ENCODE measurements at regions not wholly inside any gene's neighbourhood (a gene's known extent, or its start where the extent isn't known, plus 50 kb on each side); places are given as distances from the start of the nearest gene placed in this dataset.
A peak's percentile ranks its signal among the peaks of the same experiment; 100 is the strongest.

DNA sequence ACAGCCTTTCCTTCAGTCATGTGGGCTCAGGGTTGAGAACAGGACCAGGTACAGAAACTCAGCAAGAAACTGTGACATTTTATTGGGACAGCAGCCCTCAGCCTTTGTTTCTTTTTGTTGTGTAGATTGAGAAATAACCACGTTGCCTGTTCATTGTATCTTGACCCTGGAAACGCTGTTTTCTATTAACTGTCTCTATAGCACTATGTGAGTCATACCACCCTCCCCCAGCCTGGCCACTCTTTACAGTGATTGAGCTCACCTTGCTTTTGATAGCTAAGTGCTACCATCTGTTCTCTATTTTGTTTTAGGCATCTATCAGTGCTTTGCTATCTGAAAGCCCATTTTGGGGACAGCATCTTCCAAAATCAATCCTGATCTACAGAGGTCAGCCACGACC is 127.9 kb downstream of the CD47 start:
- H3K4me3 ChIP-seq (ENCODE audit: low read depth, low read length), result no peak overlapping the region
- in situ Hi-C loops (cut with HindIII; ENCODE audit: low sequenced_read_pairs), result no loop called here
- peak; percentile 62 for DNase-seq (ENCODE audit: low read depth, low spot score)
- TF ChIP-seq, protein P1, sequence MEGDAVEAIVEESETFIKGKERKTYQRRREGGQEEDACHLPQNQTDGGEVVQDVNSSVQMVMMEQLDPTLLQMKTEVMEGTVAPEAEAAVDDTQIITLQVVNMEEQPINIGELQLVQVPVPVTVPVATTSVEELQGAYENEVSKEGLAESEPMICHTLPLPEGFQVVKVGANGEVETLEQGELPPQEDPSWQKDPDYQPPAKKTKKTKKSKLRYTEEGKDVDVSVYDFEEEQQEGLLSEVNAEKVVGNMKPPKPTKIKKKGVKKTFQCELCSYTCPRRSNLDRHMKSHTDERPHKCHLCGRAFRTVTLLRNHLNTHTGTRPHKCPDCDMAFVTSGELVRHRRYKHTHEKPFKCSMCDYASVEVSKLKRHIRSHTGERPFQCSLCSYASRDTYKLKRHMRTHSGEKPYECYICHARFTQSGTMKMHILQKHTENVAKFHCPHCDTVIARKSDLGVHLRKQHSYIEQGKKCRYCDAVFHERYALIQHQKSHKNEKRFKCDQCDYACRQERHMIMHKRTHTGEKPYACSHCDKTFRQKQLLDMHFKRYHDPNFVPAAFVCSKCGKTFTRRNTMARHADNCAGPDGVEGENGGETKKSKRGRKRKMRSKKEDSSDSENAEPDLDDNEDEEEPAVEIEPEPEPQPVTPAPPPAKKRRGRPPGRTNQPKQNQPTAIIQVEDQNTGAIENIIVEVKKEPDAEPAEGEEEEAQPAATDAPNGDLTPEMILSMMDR (IDR thresholded peaks at IDR 0.05; ENCODE audit: low read depth, low read length), result no peak

DNA sequence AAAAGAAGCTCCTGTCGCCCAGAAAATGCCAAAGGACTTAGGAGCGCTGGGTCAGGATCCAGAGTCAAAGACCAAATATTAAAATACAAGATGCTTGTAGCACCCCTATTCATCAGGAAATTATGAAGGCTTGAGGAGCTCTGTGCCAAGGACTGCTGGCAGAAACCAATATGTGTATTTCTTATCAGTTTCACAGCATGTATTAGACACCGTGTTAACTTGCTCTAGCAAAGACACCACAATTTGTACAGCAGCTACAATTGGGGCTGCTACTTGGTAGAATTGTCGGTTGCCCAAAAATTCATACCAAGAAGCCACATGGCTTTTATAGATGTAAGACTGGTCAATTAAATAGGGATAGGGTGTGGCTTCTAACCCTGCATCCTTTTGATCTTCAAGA is 128.8 kb downstream of the CD47 start:
- H3K4me3 ChIP-seq (ENCODE audit: low read depth, low read length), result no peak overlapping the region
- in situ Hi-C loops (cut with HindIII; ENCODE audit: low sequenced_read_pairs), result no loop called here
- TF ChIP-seq, protein P1 (IDR thresholded peaks at IDR 0.05; ENCODE audit: low read depth, low read length), result no peak
- DNase-seq (ENCODE audit: low read depth, low spot score), result no peak

DNA sequence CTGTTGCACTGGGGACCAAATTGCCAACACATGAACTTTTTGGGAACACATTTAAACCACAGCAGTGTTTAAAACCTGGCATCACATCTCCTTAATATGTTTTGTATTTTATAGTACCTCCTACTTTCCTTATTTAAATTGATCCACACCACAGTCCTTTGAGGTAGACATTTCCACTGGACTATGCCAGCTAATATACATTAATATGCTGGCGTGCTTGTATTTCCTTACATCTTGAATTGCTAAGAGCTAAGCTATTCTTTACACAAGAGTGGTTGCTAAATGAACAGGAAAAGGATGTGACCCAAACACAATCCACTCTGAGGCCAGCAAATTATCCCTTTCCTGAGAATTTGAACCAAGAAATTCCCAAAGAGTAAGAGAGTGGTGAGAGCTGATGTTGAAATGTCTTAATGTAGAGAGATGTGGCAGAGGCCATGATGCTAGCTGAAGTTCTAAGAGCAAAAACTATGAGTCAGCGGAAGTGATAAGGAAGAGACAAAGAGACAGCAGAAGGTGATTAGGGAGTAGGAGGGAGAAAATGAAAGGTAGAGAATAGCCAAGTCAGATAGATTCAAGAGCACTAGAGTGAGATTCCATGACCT is 131.2 kb downstream of the CD47 start:
- TF ChIP-seq, protein P1 (IDR thresholded peaks at IDR 0.05; ENCODE audit: low read depth, low read length), result no peak
- DNase-seq (ENCODE audit: low read depth, low spot score), result no peak
- in situ Hi-C loops (cut with HindIII; ENCODE audit: low sequenced_read_pairs), result no loop called here
- no peak overlapping the region for H3K4me3 ChIP-seq (ENCODE audit: low read depth, low read length)

DNA sequence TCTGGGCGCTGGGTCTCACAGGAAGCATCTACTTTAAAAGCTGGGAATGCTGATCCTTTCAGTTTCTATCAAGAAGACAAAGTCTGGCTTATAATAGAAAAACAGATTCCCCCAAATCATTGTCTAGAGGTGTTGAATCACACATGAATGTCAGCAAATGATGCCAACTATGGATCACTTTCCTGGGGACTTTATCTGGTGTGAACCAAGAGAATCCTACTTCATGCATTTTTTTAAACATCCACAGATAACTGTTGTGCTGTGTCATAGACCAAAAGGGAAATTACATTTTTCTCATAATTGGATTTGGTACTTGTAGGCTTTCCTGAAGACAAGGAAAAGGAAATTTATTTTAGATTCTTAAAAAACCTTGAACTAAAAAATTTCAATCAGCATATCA is 132.7 kb downstream of the CD47 start:
- H3K4me3 ChIP-seq (ENCODE audit: low read depth, low read length), result no peak overlapping the region
- in situ Hi-C loops (cut with HindIII; ENCODE audit: low sequenced_read_pairs), result no loop called here
- TF ChIP-seq, protein P1 (IDR thresholded peaks at IDR 0.05; ENCODE audit: low read depth, low read length), result no peak
- DNase-seq (ENCODE audit: low read depth, low spot score), result no peak

DNA sequence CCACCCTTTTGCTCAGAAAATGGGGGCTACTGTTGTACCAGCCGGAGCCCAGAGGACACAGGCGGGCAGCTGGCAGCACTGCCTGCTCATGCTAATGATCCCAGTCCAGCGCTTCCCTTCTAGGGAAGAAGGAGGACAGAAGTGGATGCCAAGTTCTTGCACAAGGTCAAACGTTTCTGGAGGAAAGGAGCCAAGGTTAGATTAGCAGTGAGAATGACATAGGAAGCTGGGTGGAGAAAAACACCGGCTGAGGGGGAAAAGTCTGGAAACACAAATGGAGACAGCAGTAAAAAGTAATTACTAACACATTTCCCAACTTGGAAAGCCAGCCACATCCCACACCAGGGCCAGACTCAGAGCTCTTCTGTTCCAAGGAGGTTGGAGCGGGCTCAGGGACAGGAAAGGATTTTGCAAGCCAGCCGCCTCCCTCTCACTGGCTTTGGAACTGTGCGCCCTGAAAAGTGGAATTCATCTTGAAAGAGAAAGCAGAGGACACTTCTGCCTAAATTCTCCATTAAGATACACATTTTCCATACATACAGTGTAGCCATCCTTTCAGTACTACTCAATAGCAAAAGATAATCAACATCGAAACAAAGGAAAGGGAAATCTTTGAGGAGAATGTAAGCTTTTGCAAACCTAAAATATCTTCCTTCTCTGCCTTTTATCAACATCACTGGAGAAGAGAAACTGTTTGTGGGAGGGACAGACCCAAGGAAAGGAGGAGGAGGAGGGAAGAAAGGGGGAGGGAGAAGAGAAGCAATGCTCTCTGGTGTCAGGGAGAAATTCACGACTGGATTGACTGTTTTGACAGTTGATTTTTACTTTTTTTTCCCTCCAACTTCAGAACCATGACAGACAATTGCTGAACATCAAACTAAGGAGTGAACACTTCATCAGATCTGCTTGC is 133.6 kb downstream of the CD47 start:
- TF ChIP-seq, protein P1 (IDR thresholded peaks at IDR 0.05; ENCODE audit: low read depth, low read length), result no peak
- no peak overlapping the region for H3K4me3 ChIP-seq (ENCODE audit: low read depth, low read length)
- in situ Hi-C loops (cut with HindIII; ENCODE audit: low sequenced_read_pairs), result no loop called here
- no peak for DNase-seq (ENCODE audit: low read depth, low spot score)

DNA sequence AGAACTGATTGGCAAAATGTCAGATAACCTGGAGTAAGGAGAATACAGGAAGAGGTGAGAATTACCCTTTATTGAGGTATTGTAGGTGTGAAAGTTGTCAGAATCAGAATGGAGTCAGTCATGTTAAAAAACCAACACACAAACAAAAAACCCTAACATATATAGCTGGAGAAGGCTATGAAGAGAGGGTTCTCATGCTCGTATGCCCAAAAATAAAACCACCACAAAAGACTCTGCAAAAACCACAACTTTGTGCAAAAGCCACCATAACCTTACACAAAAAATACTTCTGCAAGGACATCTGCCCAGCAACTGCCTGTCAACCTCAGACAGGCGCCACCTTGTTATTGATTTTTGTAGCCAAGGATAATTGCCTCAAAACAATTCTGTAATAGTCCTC is 136.0 kb downstream of the CD47 start:
- H3K4me3 ChIP-seq (ENCODE audit: low read depth, low read length), result no peak overlapping the region
- TF ChIP-seq, protein P1 (IDR thresholded peaks at IDR 0.05; ENCODE audit: low read depth, low read length), result no peak
- in situ Hi-C loops (cut with HindIII; ENCODE audit: low sequenced_read_pairs), result no loop called here
- no peak for DNase-seq (ENCODE audit: low read depth, low spot score)
